ENCODE measurements at regions not wholly inside any gene's neighbourhood (a gene's known extent, or its start where the extent isn't known, plus 50 kb on each side); places are given as distances from the start of the nearest gene placed in this dataset.

GRCh38 chrX:10062980-10063379 is 93.8 kb upstream of the CLCN4 start:
- peak overlapping the region in 1 of 3 donors; percentile 5 for H3K27ac ChIP-seq
- peaks cover 0 to 14% of the 10 kb centered on the region in 2 donors for H3K4me1 ChIP-seq
- H3K4me3 ChIP-seq (replicated peaks in 1 of 3): no peak overlapping the region
- intact Hi-C loops (cut with DNase I): no loop called here
- H3K27me3 ChIP-seq: no peaks in the 10 kb centered on the region
- no peak for DNase-seq
- WGBS, 2 donors: 43 to 58% methylated on average over 2 of the region's 2 CpGs
- H3K9me3 ChIP-seq: no peaks in the 10 kb centered on the region
- H3K36me3 ChIP-seq: no peaks in the 10 kb centered on the region
- no peak for TF ChIP-seq POLR2A (IDR thresholded peaks at IDR 0.05)
- no peak for TF ChIP-seq CTCF (IDR thresholded peaks at IDR 0.05)

- H3K36me3 ChIP-seq: no peaks in the 10 kb centered on the region
- peak; percentile 77 to 79 for DNase-seq
- H3K27ac ChIP-seq: peak overlapping the region in 1 of 3 donors; percentile 23
- whole genome bisulfite sequencing, 2 donors: 43% methylated on average over 2 of the region's 11 CpGs; no CpG with 5 or more reads in 1 of the 2 donors
- intact Hi-C loops (cut with DNase I): no loop called here
- H3K4me3 ChIP-seq (replicated peaks in 1 of 3): no peak overlapping the region
- H3K27me3 ChIP-seq: no peaks in the 10 kb centered on the region
- H3K4me1 ChIP-seq: peaks cover 0 to 8% of the 10 kb centered on the region in 2 donors
- no peaks in the 10 kb centered on the region for H3K9me3 ChIP-seq
- TF ChIP-seq CTCF (IDR thresholded peaks at IDR 0.05) (no peak), POLR2A (IDR thresholded peaks at IDR 0.05) (no peak)
These were observed 92.0 kb upstream of the CLCN4 start for GRCh38 chrX:10064736-10065135.

GRCh38 chrX:10070714-10071436 is 85.9 kb upstream of the CLCN4 start:
- DNase-seq: no peak
- H3K36me3 ChIP-seq: no peaks in the 10 kb centered on the region
- peaks cover 0 to 2% of the 10 kb centered on the region in 2 donors for H3K4me1 ChIP-seq
- 86% methylated on average over 6 to 7 of the region's 7 CpGs for WGBS, 2 donors
- H3K4me3 ChIP-seq (replicated peaks in 1 of 3): no peak overlapping the region
- no peaks in the 10 kb centered on the region for H3K27me3 ChIP-seq
- H3K27ac ChIP-seq: no peak overlapping the region
- H3K9me3 ChIP-seq: no peaks in the 10 kb centered on the region
- intact Hi-C loops (cut with DNase I): no loop called here
- TF ChIP-seq CTCF (IDR thresholded peaks at IDR 0.05) (no peak), POLR2A (IDR thresholded peaks at IDR 0.05) (no peak)

GRCh38 chrX:10071451-10072144 is 85.2 kb upstream of the CLCN4 start:
- Histone ChIP-seq H3K9me3 (no peaks in the 10 kb centered on the region), H3K36me3 (no peaks in the 10 kb centered on the region), H3K4me1 (no peaks in the 10 kb centered on the region), H3K27ac (no peak overlapping the region), H3K27me3 (no peaks in the 10 kb centered on the region), H3K4me3 (replicated peaks in 1 of 3) (no peak overlapping the region)
- TF ChIP-seq CTCF (IDR thresholded peaks at IDR 0.05) (no peak), POLR2A (IDR thresholded peaks at IDR 0.05) (no peak)
- no peak for DNase-seq
- intact Hi-C loops (cut with DNase I): no loop called here
- 60 to 73% methylated on average over 5 to 7 of the region's 7 CpGs for WGBS, 2 donors
